Omental fat pad (tissue), 3 donors: ENCODE measurements at regions not wholly inside any gene's neighbourhood (a gene's known extent, or its start where the extent isn't known, plus 50 kb on each side); places are given as distances from the start of the nearest gene placed in this dataset.

Experiments
- ATAC-seq: fragments of 150-250 bp; one replicate; pipeline ENCODE4 v1.9.1; 2016; ENCODE audit warnings: mild to moderate bottlenecking, moderate library complexity; ENCODE audit not compliant: low FRiP score
- DNase-seq: peaks from one replicate; pipeline ENCODE4 v3.0.0-alpha.2; 2019; ENCODE audit warnings: low spot score
- TF ChIP-seq, protein P1 (sequence below), 3 donors: fragments of 450-650 bp; IDR thresholded peaks; one replicate each; pipeline ENCODE4 v1.5.1; 2016 to 2017; ENCODE audit warnings: antibody characterized with exemption in 3 of 3, mild to moderate bottlenecking in 3 of 3, moderate library complexity in 2 of 3

DNA sequence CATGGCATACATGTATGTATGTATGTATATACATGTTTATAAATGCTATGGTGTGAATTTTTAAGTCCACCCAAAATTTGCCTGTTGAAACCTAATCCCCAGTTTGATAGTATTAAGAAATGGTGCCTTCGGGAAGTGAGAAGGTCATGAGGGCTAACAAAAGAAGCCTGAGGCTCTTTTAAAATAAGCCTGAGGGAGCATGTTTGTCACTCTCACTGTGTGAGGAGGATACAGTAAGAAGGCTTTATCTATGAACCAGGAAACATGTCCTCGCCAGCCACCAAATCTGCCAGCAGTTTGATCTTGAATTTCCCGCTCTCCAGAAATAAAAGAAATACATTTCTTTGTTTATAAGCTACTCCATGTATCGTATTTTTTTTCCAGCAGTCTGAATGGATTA, 163.0 kb upstream of the LINC00305 start:
- ATAC-seq (no peak), DNase-seq (no peak)
- TF ChIP-seq, protein P1, sequence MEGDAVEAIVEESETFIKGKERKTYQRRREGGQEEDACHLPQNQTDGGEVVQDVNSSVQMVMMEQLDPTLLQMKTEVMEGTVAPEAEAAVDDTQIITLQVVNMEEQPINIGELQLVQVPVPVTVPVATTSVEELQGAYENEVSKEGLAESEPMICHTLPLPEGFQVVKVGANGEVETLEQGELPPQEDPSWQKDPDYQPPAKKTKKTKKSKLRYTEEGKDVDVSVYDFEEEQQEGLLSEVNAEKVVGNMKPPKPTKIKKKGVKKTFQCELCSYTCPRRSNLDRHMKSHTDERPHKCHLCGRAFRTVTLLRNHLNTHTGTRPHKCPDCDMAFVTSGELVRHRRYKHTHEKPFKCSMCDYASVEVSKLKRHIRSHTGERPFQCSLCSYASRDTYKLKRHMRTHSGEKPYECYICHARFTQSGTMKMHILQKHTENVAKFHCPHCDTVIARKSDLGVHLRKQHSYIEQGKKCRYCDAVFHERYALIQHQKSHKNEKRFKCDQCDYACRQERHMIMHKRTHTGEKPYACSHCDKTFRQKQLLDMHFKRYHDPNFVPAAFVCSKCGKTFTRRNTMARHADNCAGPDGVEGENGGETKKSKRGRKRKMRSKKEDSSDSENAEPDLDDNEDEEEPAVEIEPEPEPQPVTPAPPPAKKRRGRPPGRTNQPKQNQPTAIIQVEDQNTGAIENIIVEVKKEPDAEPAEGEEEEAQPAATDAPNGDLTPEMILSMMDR (IDR thresholded peaks at IDR 0.05): no peak

GRCh38 chr18:64295839-64296238, 147.0 kb upstream of the LINC00305 start:
- ATAC-seq (no peak), DNase-seq (no peak)
- TF ChIP-seq, protein P1 (IDR thresholded peaks at IDR 0.05): no peak

DNA sequence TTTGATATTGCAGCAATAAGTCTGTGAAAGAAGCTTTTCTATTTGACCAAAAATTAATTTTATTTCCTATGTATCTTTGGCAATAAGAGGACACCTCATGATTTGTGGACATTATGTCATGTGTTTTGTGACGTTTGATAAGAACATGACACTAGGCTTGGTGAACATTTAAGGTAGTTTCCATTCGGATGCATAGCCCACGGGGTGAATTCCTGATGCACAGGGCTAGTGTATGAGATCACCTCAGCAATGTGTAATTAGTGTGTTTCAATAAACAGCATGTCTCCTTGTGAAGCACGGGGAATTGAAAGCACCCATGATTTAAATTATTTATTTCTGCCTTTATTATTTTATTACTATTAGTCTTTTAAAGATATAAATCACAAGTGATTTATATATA, 146.1 kb upstream of the LINC00305 start:
- no peak for DNase-seq
- TF ChIP-seq, protein P1 (IDR thresholded peaks at IDR 0.05): no peak

DNA sequence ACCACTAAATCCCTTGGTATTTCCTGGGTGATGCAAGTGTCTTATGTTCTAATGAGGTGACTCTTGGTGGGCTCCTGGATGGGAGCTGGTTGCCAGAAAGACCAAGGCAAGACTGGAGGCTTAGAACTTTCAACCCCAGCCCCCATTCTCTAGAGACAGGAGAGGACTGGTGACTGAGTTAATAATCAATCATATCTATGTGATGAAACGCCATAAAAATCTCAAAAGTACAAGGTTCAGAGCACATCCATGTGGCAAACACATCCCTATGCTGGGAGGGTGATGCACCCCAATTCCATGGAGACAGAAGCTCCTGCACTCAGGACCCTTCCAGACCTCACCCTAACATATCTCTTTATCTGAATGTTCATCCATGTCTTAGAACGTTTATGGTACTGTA, 139.5 kb upstream of the LINC00305 start:
- DNase-seq (no peak), ATAC-seq (no peak)
- TF ChIP-seq, protein P1 (IDR thresholded peaks at IDR 0.05): no peak

More for the DNA sequence above, 146.1 kb upstream of the LINC00305 start:
- ATAC-seq: no peak

GRCh38 chr18:64287926-64288325, 139.0 kb upstream of the LINC00305 start:
- DNase-seq: no peak
- TF ChIP-seq, protein P1 (IDR thresholded peaks at IDR 0.05): no peak
- no peak for ATAC-seq

- TF ChIP-seq, protein P1 (IDR thresholded peaks at IDR 0.05): no peak
- DNase-seq (no peak), ATAC-seq (no peak)
These were observed 134.2 kb upstream of the LINC00305 start for GRCh38 chr18:64283059-64283458.

- DNase-seq (no peak), ATAC-seq (peak; percentile 19)
- TF ChIP-seq, protein P1 (IDR thresholded peaks at IDR 0.05): no peak
These were observed 129.1 kb upstream of the LINC00305 start for GRCh38 chr18:64278026-64278425.
